PC-3 (cell line): ENCODE measurements at regions not wholly inside any gene's neighbourhood (a gene's known extent, or its start where the extent isn't known, plus 50 kb on each side); places are given as distances from the start of the nearest gene placed in this dataset.

Experiments
- ATAC-seq: fragments of 200-7000 bp; cut with Tn5 transposase; 2 replicates; pipeline ENCODE4 v1.9.1; 2020; ENCODE audit warnings: mild to moderate bottlenecking, moderate library complexity
- BruUV-seq: library from RNA; stranded (reverse); fragments of 400-500 nt; replicated peaks from 2 replicates; lab custom pipeline; 2021; lab: Mats Ljungman, UMichigan
- CTCF ChIA-PET: fragments of 300-600 bp; sonication (Branson Sonifier 250); formaldehyde crosslinking; loops from one replicate; lab custom pipeline; 2022; ENCODE audit warnings: antibody characterized with exemption; lab: Charles Lee
- POLR2A ChIA-PET: fragments of 300-600 bp; sonication (Branson Sonifier 250); formaldehyde crosslinking; loops from one replicate; lab custom pipeline; 2022; ENCODE audit warnings: antibody characterized with exemption; ENCODE audit not compliant: unreplicated experiment; lab: Charles Lee
- DNase-seq: peaks from one replicate; pipeline ENCODE4 v3.0.0-alpha.2; 2015
- H2AFZ ChIP-seq: fragments of 300-600 bp; sonication (generic); 2 replicates; pipeline ENCODE4 v1.6.0; 2016; ENCODE audit warnings: antibody characterized with exemption, low read length
- H3F3A ChIP-seq: fragments of 300-600 bp; sonication (generic); one replicate; pipeline ENCODE4 v1.6.0; 2017; ENCODE audit warnings: antibody characterized with exemption, low read length, control low read depth, mild to moderate bottlenecking; ENCODE audit not compliant: unreplicated experiment
- H3K27ac ChIP-seq: fragments of 300-600 bp; sonication (generic); 2 replicates; pipeline ENCODE4 v1.5.1; 2016; ENCODE audit warnings: mild to moderate bottlenecking, low read length
- H3K27me3 ChIP-seq: fragments of 300-600 bp; sonication (generic); 2 replicates; pipeline ENCODE4 v1.6.1; 2016; ENCODE audit warnings: low read length, mixed read lengths
- H3K36me3 ChIP-seq: fragments of 300-600 bp; sonication (generic); 2 replicates; pipeline ENCODE4 v1.6.1; 2016; ENCODE audit warnings: low read depth, mixed run types, low read length, mixed read lengths
- H3K4me1 ChIP-seq: fragments of 300-600 bp; sonication (generic); 2 replicates; pipeline ENCODE4 v1.5.1; 2016; ENCODE audit warnings: low read length; ENCODE audit not compliant: insufficient read depth
- H3K4me2 ChIP-seq: fragments of 300-600 bp; sonication (generic); 2 replicates; pipeline ENCODE4 v1.6.0; 2016; ENCODE audit warnings: low read length
- H3K4me3 ChIP-seq: fragments of 300-600 bp; sonication (generic); 2 replicates; pipeline ENCODE4 v1.5.1; 2016; ENCODE audit warnings: mild to moderate bottlenecking, low read length, mixed read lengths
- H3K79me2 ChIP-seq: fragments of 300-600 bp; sonication (generic); 2 replicates; pipeline ENCODE4 v1.6.1; 2017; ENCODE audit warnings: low read length, mixed read lengths
- H3K9ac ChIP-seq: fragments of 300-600 bp; sonication (generic); 2 replicates; pipeline ENCODE4 v1.6.0; 2016; ENCODE audit warnings: mild to moderate bottlenecking, low read length
- H3K9me2 ChIP-seq: fragments of 300-600 bp; sonication (generic); replicated peaks from 2 replicates; pipeline ENCODE4 v1.6.1; 2016; ENCODE audit warnings: mixed run types, low read length, mixed read lengths
- H3K9me3 ChIP-seq: fragments of 300-600 bp; sonication (generic); 2 replicates; pipeline ENCODE4 v1.6.1; 2016; ENCODE audit warnings: low read length, mixed read lengths
- H4K20me1 ChIP-seq: fragments of 300-600 bp; sonication (generic); 2 replicates; pipeline ENCODE4 v1.6.1; 2016; ENCODE audit warnings: low read length, mixed read lengths
- CTCF ChIP-seq: fragments of 300-600 bp; sonication (generic); conservative IDR thresholded peaks from 2 replicates; pipeline ENCODE4 v1.5.1; 2017; ENCODE audit warnings: antibody characterized with exemption, low read depth, mild to moderate bottlenecking, low read length
- EZH2 ChIP-seq: fragments of 300-600 bp; sonication (generic); IDR thresholded peaks from one replicate; pipeline ENCODE4 v1.6.1; 2017; ENCODE audit warnings: antibody characterized with exemption, mild to moderate bottlenecking, low read length; ENCODE audit not compliant: unreplicated experiment
- EZH2phosphoT487 ChIP-seq: fragments of 300-600 bp; sonication (generic); IDR thresholded peaks from 2 replicates; pipeline ENCODE4 v1.6.1; 2018; ENCODE audit warnings: mild to moderate bottlenecking, antibody characterized with exemption, low read length, borderline replicate concordance
- intact Hi-C: fragments of 100-400 bp; cut with micrococcal nuclease; formaldehyde crosslinking; loops from 2 replicates; pipeline ENCODE4 v1.9.0; 2023

GRCh38 chr4:180449395-180449956 lies 1793.7 kb upstream of the TENM3 start:
- no peak overlapping the region for H3K4me3 ChIP-seq
- CTCF ChIA-PET = no interaction called here

GRCh38 chr4:180455226-180455625 lies 1788.0 kb upstream of the TENM3 start:
- 0 out of 2 replicates have a peak, but pooled peaks cover 3% of the 10 kb centered on the region for H3K27me3 ChIP-seq
- POLR2A ChIA-PET = no interaction called here
- H3K9me2 ChIP-seq = no peaks in the 10 kb centered on the region
- H3K4me2 ChIP-seq = no peak overlapping the region
- intact Hi-C loops = no loop called here
- TF ChIP-seq EZH2 = no peak
- CTCF ChIA-PET = no interaction called here
- no peak overlapping the region for H3K4me3 ChIP-seq
- no peak overlapping the region for H3K9ac ChIP-seq
- DNase-seq = peak; percentile 18
- no peaks in the 10 kb centered on the region for H3K79me2 ChIP-seq
- no peak for ATAC-seq
- no peaks in the 10 kb centered on the region for H3K36me3 ChIP-seq
- no peaks in the 10 kb centered on the region for H4K20me1 ChIP-seq
- H3K4me1 ChIP-seq = no peaks in the 10 kb centered on the region
- H3F3A ChIP-seq = no peaks in the 10 kb centered on the region
- H3K9me3 ChIP-seq = no peaks in the 10 kb centered on the region
- H3K27ac ChIP-seq = no peak overlapping the region
- H2AFZ ChIP-seq = no peak overlapping the region
- no TSS peak for BruUV-seq

More at GRCh38 chr4:180449395-180449956, 1793.7 kb upstream of the TENM3 start:
- intact Hi-C loops = no loop called here
- no peak overlapping the region for H3K27ac ChIP-seq
- TF ChIP-seq EZH2phosphoT487 = no peak
- peak; percentile 60 for TF ChIP-seq CTCF
- ATAC-seq = no peak
- no TSS peak for BruUV-seq
- POLR2A ChIA-PET = no interaction called here
- peak; percentile 57 for DNase-seq
- no peaks in the 10 kb centered on the region for H3K79me2 ChIP-seq
- no peaks in the 10 kb centered on the region for H3K9me3 ChIP-seq
- no peaks in the 10 kb centered on the region for H3F3A ChIP-seq
- H3K27me3 ChIP-seq = no peaks in the 10 kb centered on the region
- H3K4me1 ChIP-seq = no peaks in the 10 kb centered on the region
- H4K20me1 ChIP-seq = no peaks in the 10 kb centered on the region
- no peaks in the 10 kb centered on the region for H3K9me2 ChIP-seq
- H3K9ac ChIP-seq = no peak overlapping the region
- no peaks in the 10 kb centered on the region for H3K36me3 ChIP-seq
- peak overlapping the region; percentile 31; the same call in 1 of the 2 replicates for H3K4me2 ChIP-seq
- H2AFZ ChIP-seq = peak overlapping the region; percentile 43

GRCh38 chr4:180456928-180457327 lies 1786.3 kb upstream of the TENM3 start:
- no peaks in the 10 kb centered on the region for H3K36me3 ChIP-seq
- no peaks in the 10 kb centered on the region for H3K4me1 ChIP-seq
- no peak overlapping the region for H3K4me2 ChIP-seq
- no TSS peak for BruUV-seq
- 0 out of 2 replicates have a peak overlapping the region, but pooled peaks have one; percentile 38 for H2AFZ ChIP-seq
- ChIA-PET CTCF (no interaction called here), POLR2A (no interaction called here)
- H3F3A ChIP-seq = no peaks in the 10 kb centered on the region
- H4K20me1 ChIP-seq = no peaks in the 10 kb centered on the region
- H3K4me3 ChIP-seq = no peak overlapping the region
- no peaks in the 10 kb centered on the region for H3K9me2 ChIP-seq
- TF ChIP-seq EZH2phosphoT487 = no peak
- TF ChIP-seq EZH2 = no peak
- peak; percentile 42 for TF ChIP-seq CTCF
- intact Hi-C loops = no loop called here
- no peak overlapping the region for H3K27ac ChIP-seq
- ATAC-seq = no peak
- H3K79me2 ChIP-seq = no peaks in the 10 kb centered on the region
- 0 out of 2 replicates have a peak, but pooled peaks cover 3% of the 10 kb centered on the region for H3K27me3 ChIP-seq
- DNase-seq = peak; percentile 16
- no peaks in the 10 kb centered on the region for H3K9me3 ChIP-seq
- no peak overlapping the region for H3K9ac ChIP-seq
